Esophagus squamous epithelium (tissue), 5 donors: ENCODE measurements at regions not wholly inside any gene's neighbourhood (a gene's known extent, or its start where the extent isn't known, plus 50 kb on each side); places are given as distances from the start of the nearest gene placed in this dataset.

Experiments
- DNase-seq: peaks from one replicate; lab custom pipeline; 2025; lab: John Stamatoyannopoulos, UW
- H3K27ac ChIP-seq, 4 donors: fragments of 200-600 bp; sonication (generic); one replicate each; pipeline ENCODE4 v1.5.1; 2016 to 2019; ENCODE audit warnings: mild to moderate bottlenecking in 1 of 4
- H3K27me3 ChIP-seq, 4 donors: fragments of 200-600 bp; sonication (generic); 1 replicate in 3 of 4; 2 replicates in 1 of 4; pipeline versions ENCODE4 v1.5.1 to v1.6.0; 2017 to 2021; ENCODE audit warnings: antibody characterized with exemption in 1 of 4
- H3K36me3 ChIP-seq, 3 donors: fragments of 200-600 bp; sonication (generic); one replicate each; pipeline ENCODE4 v1.5.1; 2016 to 2019
- H3K4me1 ChIP-seq, 3 donors: fragments of 200-600 bp; sonication (generic); one replicate each; pipeline ENCODE4 v1.5.1; 2017 to 2019
- H3K4me3 ChIP-seq, 4 donors: fragments of 200-600 bp; sonication (generic); 1 replicate in 3 of 4; 2 replicates in 1 of 4; pipeline ENCODE4 v1.5.1; 2016 to 2019; ENCODE audit warnings: mild to moderate bottlenecking in 2 of 4, moderate library complexity in 1 of 4
- H3K9me3 ChIP-seq, 3 donors: fragments of 200-600 bp; sonication (generic); one replicate each; pipeline ENCODE4 v1.5.1; 2016 to 2019
- CTCF ChIP-seq, 6 experiments: fragments of 450-650 bp in 4 of 6; fragments of 200-600 bp in 2 of 6; sonication (generic) in 2 of 6; IDR thresholded peaks; one replicate each; pipeline ENCODE4 v1.5.1; 2016 to 2019; ENCODE audit warnings: antibody characterized with exemption in 6 of 6, mild to moderate bottlenecking in 4 of 6, moderate library complexity in 4 of 6
- POLR2A ChIP-seq, 4 donors: fragments of 450-650 bp; IDR thresholded peaks; one replicate each; pipeline ENCODE4 v1.6.1; 2017; ENCODE audit warnings: antibody characterized with exemption in 4 of 4, mild to moderate bottlenecking in 4 of 4, moderate library complexity in 3 of 4
- WGBS, 2 donors: methylation state at CpG; one replicate each; pipeline ENCODE4 v1.1.5; 2018; 5-methylcytosine and 5-hydroxymethylcytosine counted together
- intact Hi-C: fragments of 100-400 bp; cut with DNase I; formaldehyde crosslinking; loops from one replicate; pipeline ENCODE4 v1.15.0; 2022
- donor health status: DM: yes; HTN: yes; CAD: no.

GRCh38 chr13:33369073-33369472 lies 83.5 kb upstream of the STARD13 start:
- intact Hi-C loops: no loop called here
- Histone ChIP-seq H3K27ac (no peak overlapping the region), H3K36me3 (no peaks in the 10 kb centered on the region), H3K27me3 (no peaks in the 10 kb centered on the region), H3K4me1 (no peaks in the 10 kb centered on the region), H3K9me3 (no peaks in the 10 kb centered on the region), H3K4me3 (no peak overlapping the region)
- TF ChIP-seq CTCF (IDR thresholded peaks at IDR 0.05): no peak
- no peak for DNase-seq
- WGBS, 2 donors: 55 to 70% methylated on average over 3 of the region's 3 CpGs

DNA sequence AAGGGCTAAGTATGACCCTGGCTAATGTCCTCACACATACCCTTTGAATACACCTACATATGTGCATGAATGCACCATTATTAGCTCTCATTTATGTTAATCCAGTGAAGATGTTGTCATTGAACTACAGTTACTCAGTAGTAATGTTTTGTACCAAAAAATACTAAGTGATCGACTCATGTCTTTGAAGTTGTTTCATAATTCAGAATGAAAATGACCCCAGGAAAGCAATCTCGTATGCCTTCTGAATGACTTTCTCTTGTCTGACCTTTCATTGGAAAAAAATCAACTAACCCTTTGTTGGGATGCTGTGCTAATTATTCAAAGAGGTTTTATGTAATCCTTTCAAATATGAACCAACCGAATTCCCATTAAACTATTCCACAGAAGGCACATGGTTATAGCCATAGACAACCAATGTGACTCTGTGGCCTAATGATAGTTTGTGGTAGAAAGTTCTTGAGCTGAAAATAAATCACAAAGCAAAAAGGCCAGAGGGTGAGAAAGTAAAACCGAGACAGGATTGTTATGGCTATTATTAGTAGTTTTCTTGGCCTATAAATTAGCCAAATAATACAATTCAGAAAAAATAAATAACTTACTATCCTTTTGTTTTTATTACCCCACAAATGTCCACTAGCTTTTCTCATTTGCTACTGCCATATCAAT lies 86.8 kb upstream of the STARD13 start:
- no peak for TF ChIP-seq POLR2A (IDR thresholded peaks at IDR 0.05)
- no peak for TF ChIP-seq CTCF (IDR thresholded peaks at IDR 0.05)
- H3K4me1 ChIP-seq: no peaks in the 10 kb centered on the region
- H3K36me3 ChIP-seq: no peaks in the 10 kb centered on the region
- H3K27ac ChIP-seq: no peak overlapping the region
- no peaks in the 10 kb centered on the region for H3K27me3 ChIP-seq
- no peak for DNase-seq
- intact Hi-C loops: no loop called here
- no peaks in the 10 kb centered on the region for H3K9me3 ChIP-seq
- 59 to 71% methylated on average over 4 of the region's 4 CpGs for WGBS, 2 donors
- H3K4me3 ChIP-seq: no peak overlapping the region

GRCh38 chr13:33373624-33374023 lies 88.1 kb upstream of the STARD13 start:
- H3K27ac ChIP-seq: no peak overlapping the region
- no peaks in the 10 kb centered on the region for H3K27me3 ChIP-seq
- intact Hi-C loops: no loop called here
- no peaks in the 10 kb centered on the region for H3K4me1 ChIP-seq
- H3K4me3 ChIP-seq: no peak overlapping the region
- TF ChIP-seq POLR2A (IDR thresholded peaks at IDR 0.05) (no peak), CTCF (IDR thresholded peaks at IDR 0.05) (no peak)
- H3K36me3 ChIP-seq: no peaks in the 10 kb centered on the region
- DNase-seq: no peak
- no peaks in the 10 kb centered on the region for H3K9me3 ChIP-seq

GRCh38 chr13:33375421-33375820 lies 89.9 kb upstream of the STARD13 start:
- no peak overlapping the region for H3K27ac ChIP-seq
- H3K9me3 ChIP-seq: no peaks in the 10 kb centered on the region
- H3K36me3 ChIP-seq: no peaks in the 10 kb centered on the region
- TF ChIP-seq CTCF (IDR thresholded peaks at IDR 0.05) (no peak), POLR2A (IDR thresholded peaks at IDR 0.05) (no peak)
- intact Hi-C loops: no loop called here
- no peaks in the 10 kb centered on the region for H3K27me3 ChIP-seq
- no peak overlapping the region for H3K4me3 ChIP-seq
- WGBS, 2 donors: 47 to 75% methylated on average over 1 of the region's 1 CpG
- DNase-seq: no peak
- H3K4me1 ChIP-seq: no peaks in the 10 kb centered on the region

GRCh38 chr13:33376212-33376611 lies 90.7 kb upstream of the STARD13 start:
- no peaks in the 10 kb centered on the region for H3K9me3 ChIP-seq
- H3K4me3 ChIP-seq: no peak overlapping the region
- H3K27ac ChIP-seq: no peak overlapping the region
- no peak for DNase-seq
- no peak for TF ChIP-seq POLR2A (IDR thresholded peaks at IDR 0.05)
- TF ChIP-seq CTCF (IDR thresholded peaks at IDR 0.05): no peak
- no peaks in the 10 kb centered on the region for H3K4me1 ChIP-seq
- intact Hi-C loops: no loop called here
- 83 to 100% methylated on average over 1 of the region's 1 CpG for WGBS, 2 donors
- no peaks in the 10 kb centered on the region for H3K36me3 ChIP-seq
- no peaks in the 10 kb centered on the region for H3K27me3 ChIP-seq
